Fibroblast of lung (primary cell): ENCODE measurements at regions not wholly inside any gene's neighbourhood (a gene's known extent, or its start where the extent isn't known, plus 50 kb on each side); places are given as distances from the start of the nearest gene placed in this dataset.
"Not testable (repeated sequence)": the region's sequence is repeated elsewhere in the genome, so short reads cannot be mapped to it uniquely, and the experiment has no call there.

Source experiments
- DNase-seq, 2 donors: peaks; one replicate each; pipeline versions ENCODE4 v3.0.0 to v3.0.0-alpha.2; 2010; ENCODE audit warnings: low read depth in 2 of 2
- H2AFZ ChIP-seq: 2 replicates; pipeline ENCODE4 v1.5.1; 2012; ENCODE audit warnings: low read length, control low read depth, inconsistent platforms
- H3K27ac ChIP-seq: 2 replicates; pipeline ENCODE4 v1.5.1; 2011; ENCODE audit warnings: low read length, control low read depth; ENCODE audit not compliant: insufficient read depth
- H3K27me3 ChIP-seq: 2 replicates; pipeline ENCODE4 v1.5.1; 2011; ENCODE audit warnings: mild to moderate bottlenecking, low read length; ENCODE audit not compliant: control insufficient read depth, insufficient read depth
- H3K36me3 ChIP-seq: 2 replicates; pipeline ENCODE4 v1.5.1; 2011; ENCODE audit warnings: low read length; ENCODE audit not compliant: control insufficient read depth, insufficient read depth
- H3K4me1 ChIP-seq: 2 replicates; pipeline ENCODE4 v1.5.1; 2011; ENCODE audit warnings: low read length; ENCODE audit not compliant: control insufficient read depth, insufficient read depth; ENCODE audit errors: extremely low read depth
- H3K4me2 ChIP-seq: 2 replicates; pipeline ENCODE4 v1.5.1; 2011; ENCODE audit warnings: low read length, control low read depth; ENCODE audit not compliant: insufficient read depth; ENCODE audit errors: extremely low read depth
- H3K4me3 ChIP-seq, 4 experiments: fragments of 200-600 bp in 1 of 4; sonication (generic) in 1 of 4; replicated peaks in 1 of 4; 2 replicates each; pipeline ENCODE4 v1.5.1; 2011 to 2016; ENCODE audit warnings: low read length in 4 of 4, low read depth in 3 of 4, mild to moderate bottlenecking in 3 of 4, control low read depth in 2 of 4, inconsistent platforms in 1 of 4, mixed read lengths in 1 of 4; ENCODE audit not compliant: insufficient read depth in 1 of 4; ENCODE audit errors: control extremely low read depth in 1 of 4
- H3K79me2 ChIP-seq: 2 replicates; pipeline ENCODE4 v1.5.1; 2012; ENCODE audit warnings: mild to moderate bottlenecking, low read length, inconsistent platforms; ENCODE audit not compliant: control insufficient read depth, insufficient read depth
- H3K9ac ChIP-seq: 2 replicates; pipeline ENCODE4 v1.5.1; 2011; ENCODE audit warnings: mild to moderate bottlenecking, low read length, control low read depth; ENCODE audit not compliant: insufficient read depth
- H3K9me3 ChIP-seq: 2 replicates; pipeline ENCODE4 v1.5.1; 2012; ENCODE audit warnings: low read depth, low read length; ENCODE audit not compliant: control insufficient read depth, insufficient read depth
- H4K20me1 ChIP-seq: 2 replicates; pipeline ENCODE4 v1.5.1; 2011; ENCODE audit warnings: low read length; ENCODE audit not compliant: control insufficient read depth, insufficient read depth; ENCODE audit errors: extremely low read depth
- CTCF ChIP-seq, 2 donors: IDR thresholded peaks in 1 of 2; conservative IDR thresholded peaks in 1 of 2; 1 replicate in 1 of 2; 2 replicates in 1 of 2; pipeline ENCODE4 v1.5.1; 2011 to 2012; ENCODE audit warnings: low read length in 2 of 2, control low read depth in 1 of 2, inconsistent platforms in 1 of 2, low read depth in 1 of 2, mild to moderate bottlenecking in 1 of 2
- EZH2 ChIP-seq: IDR thresholded peaks from 2 replicates; pipeline ENCODE4 v1.5.1; 2012; ENCODE audit warnings: low read length, control low read depth, mild to moderate bottlenecking; ENCODE audit errors: missing control alignments

- no peak overlapping the region for H3K9ac ChIP-seq
- no peak overlapping the region for H3K4me2 ChIP-seq
- H3K36me3 ChIP-seq: no peaks in the 10 kb centered on the region
- no peaks in the 10 kb centered on the region for H3K27me3 ChIP-seq
- TF ChIP-seq CTCF (conservative IDR thresholded peaks at IDR 0.05 in 1 of 2, IDR thresholded peaks at IDR 0.05 in 1 of 2; ENCODE audit: low read depth in 1 of 2, low read length in 2 of 2) (no peak), EZH2 (no peak)
- no peaks in the 10 kb centered on the region for H3K4me1 ChIP-seq
- H3K9me3 ChIP-seq: no peaks in the 10 kb centered on the region
- H3K79me2 ChIP-seq: no peaks in the 10 kb centered on the region
- H3K27ac ChIP-seq: no peak overlapping the region
- no peaks in the 10 kb centered on the region for H4K20me1 ChIP-seq
- H2AFZ ChIP-seq: no peak overlapping the region
- no peak for DNase-seq
- no peak overlapping the region for H3K4me3 ChIP-seq
Observed at GRCh38 chr4:75207902-75208301, 275.0 kb downstream of the PARM1 start.

- no peak overlapping the region for H3K4me2 ChIP-seq
- no peak overlapping the region for H2AFZ ChIP-seq
- H3K4me1 ChIP-seq: no peaks in the 10 kb centered on the region
- no peaks in the 10 kb centered on the region for H3K9me3 ChIP-seq
- no peak overlapping the region for H3K27ac ChIP-seq
- H3K27me3 ChIP-seq: peaks cover 2% of the 10 kb centered on the region
- H3K4me3 ChIP-seq: no peak overlapping the region
- no peak overlapping the region for H3K9ac ChIP-seq
- no peaks in the 10 kb centered on the region for H3K79me2 ChIP-seq
- no peak for DNase-seq
- no peaks in the 10 kb centered on the region for H4K20me1 ChIP-seq
- H3K36me3 ChIP-seq: no peaks in the 10 kb centered on the region
- no peak for TF ChIP-seq CTCF (conservative IDR thresholded peaks at IDR 0.05 in 1 of 2, IDR thresholded peaks at IDR 0.05 in 1 of 2; ENCODE audit: low read depth in 1 of 2, low read length in 2 of 2)
- no peak for TF ChIP-seq EZH2
Observed at GRCh38 chr4:75195111-75195510, 262.2 kb downstream of the PARM1 start.

GRCh38 chr4:75194180-75194579 is 261.3 kb downstream of the PARM1 start:
- no peak overlapping the region for H3K9ac ChIP-seq
- no peaks in the 10 kb centered on the region for H4K20me1 ChIP-seq
- no peak for TF ChIP-seq EZH2
- TF ChIP-seq CTCF (conservative IDR thresholded peaks at IDR 0.05 in 1 of 2, IDR thresholded peaks at IDR 0.05 in 1 of 2; ENCODE audit: low read depth in 1 of 2, low read length in 2 of 2): no peak
- peaks cover 2% of the 10 kb centered on the region for H3K27me3 ChIP-seq
- no peaks in the 10 kb centered on the region for H3K9me3 ChIP-seq
- H3K79me2 ChIP-seq: no peaks in the 10 kb centered on the region
- DNase-seq: no peak
- no peak overlapping the region for H3K4me2 ChIP-seq
- no peak overlapping the region for H2AFZ ChIP-seq
- no peak overlapping the region for H3K27ac ChIP-seq
- H3K4me1 ChIP-seq: no peaks in the 10 kb centered on the region
- no peaks in the 10 kb centered on the region for H3K36me3 ChIP-seq
- H3K4me3 ChIP-seq: no peak overlapping the region

- DNase-seq, H3K9me3 ChIP-seq, H3K4me2 ChIP-seq, H3K27ac ChIP-seq, H3K36me3 ChIP-seq, H3K4me1 ChIP-seq, H3K4me3 ChIP-seq, H3K9ac ChIP-seq, H3K27me3 ChIP-seq, H2AFZ ChIP-seq, H3K79me2 ChIP-seq, H4K20me1 ChIP-seq: not testable (repeated sequence)
Observed at GRCh38 chr4:75192182-75192581, 259.3 kb downstream of the PARM1 start.
